Eye (tissue), 1 donor: ENCODE measurements at regions not wholly inside any gene's neighbourhood (a gene's known extent, or its start where the extent isn't known, plus 50 kb on each side); places are given as distances from the start of the nearest gene placed in this dataset.

ENCODE experiments used
- DNase-seq: peaks from one replicate; pipeline ENCODE4 v3.0.0-alpha.2; 2015

DNA sequence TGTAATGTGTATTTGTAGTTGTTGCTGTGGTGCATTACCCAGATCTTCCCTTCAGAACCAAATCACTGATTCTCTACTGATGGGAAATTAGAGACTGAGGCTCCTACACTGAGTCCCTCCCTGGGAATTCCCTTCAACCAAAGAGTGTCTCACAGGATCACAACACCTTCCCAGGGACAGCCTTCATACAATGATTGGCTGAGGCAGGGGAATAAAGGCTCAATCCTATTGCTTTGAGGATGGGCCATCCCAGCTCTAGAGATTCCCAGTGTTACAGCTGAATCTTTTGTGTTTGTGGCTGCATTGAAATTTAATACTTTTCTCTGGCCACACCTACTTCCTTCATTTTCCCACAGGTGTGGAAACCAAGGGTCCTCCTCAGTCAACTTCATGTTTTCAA is 96.4 kb upstream of the ELL2 start:
- no peak for DNase-seq

DNA sequence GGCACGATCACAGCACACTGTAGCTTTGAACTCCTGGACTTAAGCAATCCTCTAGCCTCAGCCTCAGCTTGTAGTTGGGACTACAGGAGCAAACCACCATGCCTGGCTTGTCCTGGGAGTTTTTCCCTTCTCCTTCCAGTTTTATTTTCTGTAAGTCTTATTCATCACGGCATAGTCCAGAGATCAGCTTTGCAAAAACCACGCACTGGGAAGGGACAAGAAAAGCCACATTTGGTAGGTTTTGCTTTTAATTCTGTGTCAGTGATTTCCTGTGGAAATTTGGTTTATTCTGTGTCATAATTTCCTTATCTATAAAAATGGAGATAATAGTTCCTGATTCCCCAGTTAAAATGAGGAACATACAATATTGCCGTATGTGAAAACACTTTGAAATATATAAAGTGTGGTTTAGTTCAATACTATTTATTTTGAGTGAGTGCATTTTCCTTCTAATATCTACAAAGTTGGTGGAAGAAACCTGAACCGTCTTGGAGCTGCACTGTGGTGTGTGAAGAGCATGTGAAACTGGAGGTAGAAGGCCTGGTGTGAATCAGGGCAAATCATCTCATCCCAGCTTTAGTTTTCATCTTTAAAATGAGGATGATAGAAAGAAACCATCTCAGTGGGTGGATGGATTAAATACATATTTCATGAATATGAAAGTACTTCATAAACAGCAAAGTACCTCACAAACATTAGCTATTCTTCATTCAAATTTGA is 92.8 kb upstream of the ELL2 start:
- DNase-seq, result no peak

DNA sequence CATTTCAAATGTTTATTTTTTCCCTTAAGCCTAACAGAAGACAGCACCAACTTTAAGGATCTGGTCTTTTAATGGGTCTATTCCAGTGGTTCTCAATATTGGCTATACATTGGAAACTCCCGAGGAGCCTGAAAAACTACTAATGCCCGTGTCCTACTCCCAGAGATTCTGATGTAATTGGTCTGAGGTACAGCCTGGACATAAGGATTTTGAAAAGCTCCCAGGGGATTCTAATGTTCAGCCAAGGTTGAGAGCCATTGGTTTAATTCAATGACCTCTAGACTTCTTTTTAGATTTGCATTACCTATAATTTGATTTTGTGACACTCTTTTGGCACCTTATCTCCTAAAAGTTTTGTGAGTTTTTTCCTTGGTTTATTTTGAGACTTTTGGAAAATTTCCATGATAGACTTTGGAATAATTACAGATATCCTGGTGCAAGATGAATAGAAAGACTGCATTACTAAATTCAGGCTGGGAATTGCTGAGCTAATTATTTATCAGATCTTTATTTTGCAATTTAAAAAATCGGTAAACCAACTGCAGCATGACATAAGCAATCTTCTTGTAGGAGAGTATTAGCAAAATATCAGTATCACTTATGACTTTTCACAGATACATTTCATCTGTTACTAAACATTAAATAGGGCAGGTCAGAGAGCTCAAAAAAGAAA is 91.5 kb upstream of the ELL2 start:
- no peak for DNase-seq

- DNase-seq, result no peak
Measured at GRCh38 chr5:96052374-96052773, 90.7 kb upstream of the ELL2 start.

DNA sequence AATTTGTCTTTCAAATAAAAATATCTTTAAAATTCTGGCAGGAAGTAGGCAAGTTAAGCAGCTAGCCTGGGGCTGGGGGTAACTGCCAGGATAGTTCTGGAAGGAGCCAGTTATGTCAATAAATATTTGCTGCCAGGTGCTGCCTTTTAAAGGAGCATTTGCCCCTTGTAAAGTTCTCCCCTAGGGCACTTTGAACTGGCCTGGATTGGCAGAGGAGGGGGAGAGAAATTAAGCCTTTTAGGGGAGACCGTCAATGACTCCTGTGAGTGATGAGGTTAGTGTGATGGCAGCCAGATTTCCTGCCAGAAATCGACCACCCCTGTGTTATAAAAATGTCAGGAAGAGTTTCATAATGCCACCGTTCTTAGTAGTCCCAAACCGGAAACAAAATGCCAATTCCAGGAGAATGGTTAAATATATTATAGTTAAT is 89.8 kb upstream of the ELL2 start:
- DNase-seq, result no peak

GRCh38 chr5:96050273-96050880 is 88.7 kb upstream of the ELL2 start:
- DNase-seq, result no peak

- DNase-seq, result peak; percentile 21
Measured at GRCh38 chr5:96049398-96050272, 88.0 kb upstream of the ELL2 start.

DNA sequence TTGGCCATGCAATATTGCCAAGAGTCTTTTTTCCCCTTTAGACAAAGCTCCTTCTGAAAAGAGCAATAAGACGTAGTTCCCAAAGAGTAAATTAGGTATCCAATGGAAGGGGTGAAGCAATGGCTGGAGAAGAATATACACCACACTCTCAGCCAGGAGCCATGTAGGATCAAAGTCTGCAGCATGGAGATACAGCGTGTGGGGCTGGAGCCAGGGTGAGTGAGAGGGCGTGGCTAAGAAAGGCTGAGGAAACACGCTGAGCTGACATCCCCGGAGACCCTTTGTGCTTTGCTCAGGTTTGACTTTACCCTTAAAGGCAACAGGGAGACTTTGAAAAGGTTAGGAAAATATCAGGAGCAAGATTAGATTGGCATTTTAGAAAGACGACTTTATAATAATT is 87.1 kb upstream of the ELL2 start:
- peak; percentile 29 for DNase-seq

DNA sequence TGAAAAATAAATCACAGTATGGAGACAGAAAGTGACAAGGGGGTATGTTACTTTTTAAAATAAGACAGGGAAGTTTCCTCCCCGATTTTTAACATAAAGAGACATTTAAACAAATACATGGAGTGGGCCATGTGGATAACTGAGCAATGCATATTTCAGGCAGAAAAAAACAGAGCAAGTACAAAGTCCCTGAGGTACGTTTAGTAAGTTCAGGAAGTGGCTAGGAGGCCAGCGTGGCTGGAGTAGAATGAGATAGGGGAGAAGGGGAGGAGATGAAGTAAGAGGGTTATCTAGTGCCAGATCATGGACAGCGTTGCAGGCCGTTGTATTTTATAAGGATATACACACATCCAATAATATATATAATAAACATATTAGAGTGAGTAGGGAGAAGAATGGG is 84.2 kb upstream of the ELL2 start:
- no peak for DNase-seq

DNA sequence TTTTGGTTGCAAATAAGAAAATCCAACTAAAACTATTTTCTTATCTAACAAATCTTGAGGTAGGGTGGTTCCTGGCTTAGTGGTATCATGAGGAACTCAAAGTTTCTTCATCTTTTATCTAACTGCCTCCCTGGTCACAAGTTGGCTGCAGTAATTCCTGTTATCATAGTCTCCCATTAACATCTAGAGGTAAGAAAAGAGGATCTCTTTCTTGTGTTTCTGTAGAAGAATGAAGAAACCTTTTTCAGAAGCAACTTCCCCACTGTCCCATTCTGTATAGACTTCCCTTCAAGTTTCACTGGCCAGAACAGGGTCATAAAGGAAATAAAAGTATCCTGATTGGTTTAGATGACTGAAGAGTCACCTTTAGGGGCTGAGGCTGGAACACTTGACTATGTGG is 81.8 kb upstream of the ELL2 start:
- no peak for DNase-seq

- no peak for DNase-seq
Measured at GRCh38 chr5:96037128-96037527, 75.5 kb upstream of the ELL2 start.

DNA sequence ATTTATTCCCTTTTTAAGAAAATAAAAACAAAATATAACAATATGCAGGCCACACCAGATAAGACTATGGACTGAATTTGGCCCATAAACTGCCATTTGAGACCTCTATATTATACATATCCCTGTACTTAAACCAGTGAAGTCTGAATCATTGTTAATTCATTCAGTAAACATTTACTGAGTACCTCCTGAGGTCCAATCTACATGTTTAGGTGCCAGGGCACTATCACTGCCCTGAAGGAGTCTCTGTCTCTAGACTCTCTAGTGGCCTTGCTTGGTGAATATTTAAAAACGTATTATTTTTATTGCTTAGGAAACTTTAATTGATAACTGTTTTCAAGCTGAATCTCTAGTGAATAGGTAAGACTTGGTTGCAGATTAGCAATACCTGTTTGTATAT is 74.7 kb upstream of the ELL2 start:
- no peak for DNase-seq

GRCh38 chr5:96035796-96036195 is 74.1 kb upstream of the ELL2 start:
- DNase-seq, result no peak

GRCh38 chr5:96033116-96033515 is 71.5 kb upstream of the ELL2 start:
- no peak for DNase-seq

DNA sequence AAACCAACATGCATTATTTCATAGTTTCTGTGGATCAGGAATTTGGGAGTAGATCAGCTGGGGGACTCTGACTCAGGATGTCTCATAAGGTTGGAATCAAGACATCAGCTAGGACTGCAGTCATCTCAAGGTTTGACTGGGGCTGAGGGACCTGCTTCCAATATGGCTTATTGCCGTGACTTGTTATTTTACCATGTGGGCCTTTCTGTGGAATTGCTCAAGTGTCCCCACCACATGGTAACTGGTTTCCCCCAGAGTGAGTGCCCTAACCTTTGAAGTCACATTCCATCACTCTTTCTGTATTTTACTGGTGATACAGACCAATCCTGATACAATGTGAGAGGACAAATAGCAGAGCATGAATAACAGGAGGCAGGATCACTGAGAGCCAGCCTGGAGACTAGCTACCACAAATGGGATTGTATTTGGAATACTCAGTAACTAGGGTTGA is 70.2 kb upstream of the ELL2 start:
- DNase-seq, result no peak

- DNase-seq, result no peak
Measured at GRCh38 chr5:96031180-96031579, 69.5 kb upstream of the ELL2 start.

DNA sequence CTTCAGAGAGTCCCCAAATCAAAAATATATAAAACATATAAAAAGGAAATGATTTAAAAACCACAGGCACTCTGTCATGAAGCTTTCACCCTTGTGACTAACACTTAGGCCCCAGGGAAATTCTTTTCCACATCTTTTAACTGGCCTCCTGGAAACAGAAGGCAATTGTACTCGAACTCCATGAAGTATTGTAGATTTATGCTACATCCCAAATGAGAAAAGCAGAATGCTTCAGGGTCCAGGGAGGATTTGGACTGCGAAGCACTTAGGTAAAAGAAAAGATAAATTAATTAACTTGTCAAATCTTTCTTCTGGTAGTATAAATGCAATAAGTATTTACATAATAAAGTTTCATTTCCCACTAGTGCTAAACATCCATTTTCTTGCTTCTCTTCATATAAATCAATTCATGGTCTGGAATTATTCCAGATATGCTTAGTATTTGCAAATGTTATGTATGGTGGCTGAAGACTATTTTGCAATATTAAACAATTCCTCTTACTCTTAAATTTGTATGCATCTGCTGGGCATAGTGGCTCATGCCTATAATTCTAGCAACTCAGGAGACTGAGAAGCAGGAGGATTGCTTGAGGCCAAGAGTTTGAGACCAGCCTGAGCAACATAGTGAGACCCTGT is 64.9 kb upstream of the ELL2 start:
- peak; percentile 6 for DNase-seq

DNA sequence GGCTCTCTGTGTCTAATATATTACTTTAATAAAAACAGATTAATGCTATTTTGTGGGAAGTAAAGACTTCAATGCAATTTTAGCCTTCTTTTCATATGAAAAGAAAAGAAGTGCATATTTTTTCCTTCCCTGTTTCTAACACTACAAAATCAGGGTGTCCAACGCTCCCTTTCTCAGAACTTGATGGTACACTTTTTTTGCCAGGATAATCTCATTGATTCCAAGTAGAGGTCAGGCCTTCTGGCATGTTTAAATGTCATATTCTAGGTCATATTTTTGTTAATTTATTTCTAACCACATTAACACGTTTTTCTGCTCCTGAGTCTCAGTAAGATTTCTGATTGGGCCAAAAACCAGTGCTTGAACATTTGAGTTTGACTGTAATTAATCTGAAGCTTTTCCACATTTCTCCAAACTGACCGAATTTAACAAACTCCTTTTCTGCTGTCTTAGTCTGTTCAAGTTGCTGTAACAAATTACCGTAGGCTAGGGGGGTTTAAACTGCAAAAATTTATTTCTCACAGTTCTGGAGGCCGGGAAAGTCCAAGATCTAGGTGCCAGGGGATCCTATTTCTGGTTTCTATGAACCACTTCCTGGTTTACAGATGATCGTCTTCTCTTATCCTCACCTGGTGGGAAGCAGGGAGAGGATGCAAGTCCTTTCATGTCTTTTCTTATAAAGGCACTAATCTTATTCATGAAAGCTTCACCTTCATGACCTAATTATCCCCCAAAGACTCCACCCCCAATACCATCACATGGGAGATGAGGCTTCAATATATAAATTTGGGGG is 63.2 kb upstream of the ELL2 start:
- DNase-seq, result no peak

- no peak for DNase-seq
Measured at GRCh38 chr5:96023518-96023917, 61.9 kb upstream of the ELL2 start.

DNA sequence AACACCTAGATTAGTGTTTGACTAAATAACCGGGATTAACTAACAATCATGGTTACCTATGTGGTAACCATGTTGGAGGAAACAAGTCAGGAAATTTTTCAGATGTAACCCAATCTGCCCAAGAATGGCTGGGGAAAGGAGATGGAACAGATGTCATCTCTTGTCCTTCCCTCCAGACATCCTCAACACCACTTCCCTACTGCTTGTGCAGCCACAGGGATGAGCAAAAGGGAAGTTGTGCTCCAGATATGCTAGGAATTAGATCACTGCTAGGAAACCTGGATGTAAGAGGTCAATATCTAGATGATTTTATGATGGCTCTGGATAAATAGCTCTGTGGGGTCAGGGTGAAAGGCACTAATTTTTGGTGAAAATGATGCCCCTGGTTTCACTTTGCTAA is 61.3 kb upstream of the ELL2 start:
- DNase-seq, result no peak

- peak; percentile 35 for DNase-seq
Measured at GRCh38 chr5:96017951-96018350, 56.3 kb upstream of the ELL2 start.

DNA sequence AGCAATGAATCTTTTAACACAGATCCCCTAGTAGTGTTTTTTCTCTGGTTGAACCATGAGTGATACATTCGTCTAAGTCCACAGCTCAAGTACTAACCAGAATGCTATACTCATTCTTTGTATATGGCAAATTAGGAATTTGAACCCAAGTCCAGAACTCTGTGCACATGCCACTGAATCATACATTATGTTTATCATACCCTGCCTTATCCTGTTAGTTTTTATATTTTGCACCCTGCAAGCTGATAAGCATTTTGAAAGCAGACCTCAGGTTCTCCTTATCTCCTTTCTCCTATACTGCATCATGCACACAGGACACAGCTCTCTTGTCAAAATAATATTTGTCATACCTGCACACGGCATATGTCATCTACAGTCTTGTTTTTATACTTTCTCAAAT is 54.6 kb upstream of the ELL2 start:
- no peak for DNase-seq
